ENCODE measurements at regions not wholly inside any gene's neighbourhood (a gene's known extent, or its start where the extent isn't known, plus 50 kb on each side); places are given as distances from the start of the nearest gene placed in this dataset.
"Not testable (repeated sequence)": the region's sequence is repeated elsewhere in the genome, so short reads cannot be mapped to it uniquely, and the experiment has no call there.

GRCh38 chr3:103966749-103967148, 1400.0 kb upstream of the ALCAM start:
- DNase-seq (ENCODE audit: low read depth, low spot score), result no peak

GRCh38 chr3:103968131-103968530, 1398.6 kb upstream of the ALCAM start:
- DNase-seq (ENCODE audit: low read depth, low spot score), result no peak

GRCh38 chr3:103968751-103969150, 1398.0 kb upstream of the ALCAM start:
- DNase-seq (ENCODE audit: low read depth, low spot score), result no peak

GRCh38 chr3:103976931-103977339, 1389.8 kb upstream of the ALCAM start:
- no peak for DNase-seq (ENCODE audit: low read depth, low spot score)

- no peak for DNase-seq (ENCODE audit: low read depth, low spot score)
These were observed 1389.3 kb upstream of the ALCAM start for GRCh38 chr3:103977417-103977816.

- DNase-seq (ENCODE audit: low read depth, low spot score), result no peak
These were observed 1375.1 kb upstream of the ALCAM start for GRCh38 chr3:103991461-103992115.

- no peak for DNase-seq (ENCODE audit: low read depth, low spot score)
These were observed 1374.2 kb upstream of the ALCAM start for GRCh38 chr3:103992469-103992868.

GRCh38 chr3:104004956-104005355, 1361.8 kb upstream of the ALCAM start:
- DNase-seq (ENCODE audit: low read depth, low spot score), result no peak

- DNase-seq (ENCODE audit: low read depth, low spot score), result no peak
These were observed 1360.9 kb upstream of the ALCAM start for GRCh38 chr3:104005815-104006214.

- no peak for DNase-seq (ENCODE audit: low read depth, low spot score)
These were observed 1348.2 kb upstream of the ALCAM start for GRCh38 chr3:104018541-104018940.

GRCh38 chr3:104031598-104031997, 1335.1 kb upstream of the ALCAM start:
- DNase-seq (ENCODE audit: low read depth, low spot score), result no peak

- no peak for DNase-seq (ENCODE audit: low read depth, low spot score)
These were observed 1334.4 kb upstream of the ALCAM start for GRCh38 chr3:104032283-104032682.

GRCh38 chr3:104040896-104041295, 1325.8 kb upstream of the ALCAM start:
- no peak for DNase-seq (ENCODE audit: low read depth, low spot score)

GRCh38 chr3:104043001-104043543, 1323.6 kb upstream of the ALCAM start:
- not testable (repeated sequence) for DNase-seq (ENCODE audit: low read depth, low spot score)

GRCh38 chr3:104044002-104044401, 1322.7 kb upstream of the ALCAM start:
- no peak for DNase-seq (ENCODE audit: low read depth, low spot score)

- no peak for DNase-seq (ENCODE audit: low read depth, low spot score)
These were observed 1300.1 kb upstream of the ALCAM start for GRCh38 chr3:104066658-104067057.

- no peak for DNase-seq (ENCODE audit: low read depth, low spot score)
These were observed 1297.6 kb upstream of the ALCAM start for GRCh38 chr3:104069114-104069513.

GRCh38 chr3:104070906-104071305, 1295.8 kb upstream of the ALCAM start:
- no peak for DNase-seq (ENCODE audit: low read depth, low spot score)

GRCh38 chr3:104080088-104080626, 1286.6 kb upstream of the ALCAM start:
- no peak for DNase-seq (ENCODE audit: low read depth, low spot score)

- no peak for DNase-seq (ENCODE audit: low read depth, low spot score)
These were observed 1278.0 kb upstream of the ALCAM start for GRCh38 chr3:104088738-104089137.

- not testable (repeated sequence) for DNase-seq (ENCODE audit: low read depth, low spot score)
These were observed 1276.7 kb upstream of the ALCAM start for GRCh38 chr3:104089987-104090386.

- DNase-seq (ENCODE audit: low read depth, low spot score), result no peak
These were observed 1265.0 kb upstream of the ALCAM start for GRCh38 chr3:104101736-104102135.

- DNase-seq (ENCODE audit: low read depth, low spot score), result no peak
These were observed 1264.3 kb upstream of the ALCAM start for GRCh38 chr3:104102386-104102785.
